ENCODE measurements at regions not wholly inside any gene's neighbourhood (a gene's known extent, or its start where the extent isn't known, plus 50 kb on each side); places are given as distances from the start of the nearest gene placed in this dataset.
"Not testable (repeated sequence)": the region's sequence is repeated elsewhere in the genome, so short reads cannot be mapped to it uniquely, and the experiment has no call there.

- not testable (repeated sequence) for DNase-seq
These were observed 174.8 kb downstream of the COL12A1 start for GRCh38 chr6:75031102-75031501.

GRCh38 chr6:75029333-75029732, 176.5 kb downstream of the COL12A1 start:
- DNase-seq = no peak

- no peak for DNase-seq
These were observed 180.5 kb downstream of the COL12A1 start for GRCh38 chr6:75025371-75025770.

GRCh38 chr6:75024828-75025227, 181.0 kb downstream of the COL12A1 start:
- peak; percentile 11 for DNase-seq

- no peak for DNase-seq
These were observed 182.2 kb downstream of the COL12A1 start for GRCh38 chr6:75023634-75024033.

GRCh38 chr6:75020971-75021370, 184.9 kb downstream of the COL12A1 start:
- DNase-seq = no peak

- no peak for DNase-seq
These were observed 185.5 kb downstream of the COL12A1 start for GRCh38 chr6:75020376-75020775.

- no peak for DNase-seq
These were observed 193.8 kb downstream of the COL12A1 start for GRCh38 chr6:75012018-75012417.

GRCh38 chr6:75003984-75004383, 201.9 kb downstream of the COL12A1 start:
- not testable (repeated sequence) for DNase-seq

- no peak for DNase-seq
These were observed 208.2 kb downstream of the COL12A1 start for GRCh38 chr6:74997646-74998045.

- no peak for DNase-seq
These were observed 212.7 kb downstream of the COL12A1 start for GRCh38 chr6:74993136-74993535.

GRCh38 chr6:74991573-74992332, 214.1 kb downstream of the COL12A1 start:
- DNase-seq = no peak

GRCh38 chr6:74979065-74979766, 226.6 kb downstream of the COL12A1 start:
- no peak for DNase-seq

GRCh38 chr6:74976701-74977100, 229.2 kb downstream of the COL12A1 start:
- no peak for DNase-seq

GRCh38 chr6:74976026-74976425, 229.8 kb downstream of the COL12A1 start:
- no peak for DNase-seq

- no peak for DNase-seq
These were observed 232.3 kb downstream of the COL12A1 start for GRCh38 chr6:74973591-74973990.

GRCh38 chr6:74971633-74972032, 234.2 kb downstream of the COL12A1 start:
- no peak for DNase-seq

GRCh38 chr6:74969591-74970267, 236.1 kb downstream of the COL12A1 start:
- peak; percentile 93 for DNase-seq

- no peak for DNase-seq
These were observed 238.0 kb downstream of the COL12A1 start for GRCh38 chr6:74967821-74968220.

GRCh38 chr6:74966712-74967111, 239.1 kb downstream of the COL12A1 start:
- DNase-seq = no peak

GRCh38 chr6:74964871-74965441, 240.9 kb downstream of the COL12A1 start:
- DNase-seq = peak; percentile 37

GRCh38 chr6:74956559-74957428, 249.1 kb downstream of the COL12A1 start:
- no peak for DNase-seq
